Kidney epithelial cell (primary cell): ENCODE measurements at regions not wholly inside any gene's neighbourhood (a gene's known extent, or its start where the extent isn't known, plus 50 kb on each side); places are given as distances from the start of the nearest gene placed in this dataset.

Experiments
- DNase-seq: peaks from one replicate; pipeline ENCODE4 v3.0.0-alpha.2; 2010; ENCODE audit warnings: low read depth
- H3K27me3 ChIP-seq: 2 replicates; pipeline ENCODE4 v1.6.0; 2011; ENCODE audit warnings: low read length; ENCODE audit not compliant: control insufficient read depth, insufficient read depth
- H3K36me3 ChIP-seq: 2 replicates; pipeline ENCODE4 v1.5.1; 2011; ENCODE audit warnings: low read length; ENCODE audit not compliant: control insufficient read depth, insufficient read depth
- H3K4me3 ChIP-seq: 2 replicates; pipeline ENCODE4 v1.5.1; 2011; ENCODE audit warnings: low read depth, mild to moderate bottlenecking, control low read depth, low read length
- TF ChIP-seq, protein P1 (sequence below): IDR thresholded peaks from 2 replicates; pipeline ENCODE4 v1.5.1; 2011; ENCODE audit warnings: mild to moderate bottlenecking, moderate library complexity, low read length, control low read depth, inconsistent platforms; ENCODE audit not compliant: insufficient read depth, poor library complexity, severe bottlenecking

- Histone ChIP-seq H3K27me3 (no peaks in the 10 kb centered on the region), H3K4me3 (no peak overlapping the region), H3K36me3 (no peaks in the 10 kb centered on the region)
- no peak for DNase-seq
- TF ChIP-seq, protein P1, sequence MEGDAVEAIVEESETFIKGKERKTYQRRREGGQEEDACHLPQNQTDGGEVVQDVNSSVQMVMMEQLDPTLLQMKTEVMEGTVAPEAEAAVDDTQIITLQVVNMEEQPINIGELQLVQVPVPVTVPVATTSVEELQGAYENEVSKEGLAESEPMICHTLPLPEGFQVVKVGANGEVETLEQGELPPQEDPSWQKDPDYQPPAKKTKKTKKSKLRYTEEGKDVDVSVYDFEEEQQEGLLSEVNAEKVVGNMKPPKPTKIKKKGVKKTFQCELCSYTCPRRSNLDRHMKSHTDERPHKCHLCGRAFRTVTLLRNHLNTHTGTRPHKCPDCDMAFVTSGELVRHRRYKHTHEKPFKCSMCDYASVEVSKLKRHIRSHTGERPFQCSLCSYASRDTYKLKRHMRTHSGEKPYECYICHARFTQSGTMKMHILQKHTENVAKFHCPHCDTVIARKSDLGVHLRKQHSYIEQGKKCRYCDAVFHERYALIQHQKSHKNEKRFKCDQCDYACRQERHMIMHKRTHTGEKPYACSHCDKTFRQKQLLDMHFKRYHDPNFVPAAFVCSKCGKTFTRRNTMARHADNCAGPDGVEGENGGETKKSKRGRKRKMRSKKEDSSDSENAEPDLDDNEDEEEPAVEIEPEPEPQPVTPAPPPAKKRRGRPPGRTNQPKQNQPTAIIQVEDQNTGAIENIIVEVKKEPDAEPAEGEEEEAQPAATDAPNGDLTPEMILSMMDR: no peak
Observed at GRCh38 chr5:1962619-1963355, 80.1 kb upstream of the IRX4 start.

- H3K36me3 ChIP-seq: no peaks in the 10 kb centered on the region
- no peak overlapping the region for H3K4me3 ChIP-seq
- TF ChIP-seq, protein P1: no peak
- H3K27me3 ChIP-seq: no peaks in the 10 kb centered on the region
- DNase-seq: no peak
Observed at GRCh38 chr5:1961952-1962595, 79.3 kb upstream of the IRX4 start.

DNA sequence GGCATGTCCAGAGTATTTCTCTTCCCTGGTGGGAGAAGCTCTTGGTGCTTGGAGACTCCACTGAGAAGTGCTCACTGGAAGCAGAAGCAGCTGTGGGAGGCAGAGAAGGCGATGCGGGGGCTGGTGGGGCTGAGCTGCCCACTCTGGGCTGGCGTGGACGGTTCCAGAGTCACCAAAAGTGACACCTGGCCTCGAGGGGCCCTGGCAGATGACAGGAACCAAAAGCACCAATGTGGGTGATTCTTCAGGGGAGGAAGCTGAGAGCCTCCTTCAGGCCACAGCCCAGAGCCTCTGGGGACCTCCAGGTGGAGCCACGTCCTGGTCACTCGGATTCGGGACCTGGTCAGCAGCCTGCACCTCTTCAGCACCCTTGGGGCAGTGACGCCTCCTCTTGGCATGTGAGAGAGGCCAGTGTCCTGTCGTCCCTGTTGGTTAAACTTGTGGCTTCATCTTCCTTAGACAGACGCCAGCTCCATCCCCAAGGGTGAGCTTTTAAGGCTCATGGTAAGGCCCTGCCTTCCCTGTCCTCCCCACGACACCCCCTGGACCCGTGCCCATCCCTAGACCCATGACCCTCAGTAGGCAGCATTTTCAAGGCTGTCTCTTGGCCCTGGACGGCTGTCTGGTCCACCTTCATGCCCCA is 78.7 kb upstream of the IRX4 start:
- TF ChIP-seq, protein P1: no peak
- no peak for DNase-seq
- H3K36me3 ChIP-seq: no peaks in the 10 kb centered on the region

GRCh38 chr5:1960595-1961303 is 78.0 kb upstream of the IRX4 start:
- DNase-seq: no peak
- no peaks in the 10 kb centered on the region for H3K27me3 ChIP-seq
- no peaks in the 10 kb centered on the region for H3K36me3 ChIP-seq
- H3K4me3 ChIP-seq: no peak overlapping the region
- TF ChIP-seq, protein P1: no peak

More for the DNA sequence above, 78.7 kb upstream of the IRX4 start:
- Histone ChIP-seq H3K27me3 (no peaks in the 10 kb centered on the region), H3K4me3 (no peak overlapping the region)

DNA sequence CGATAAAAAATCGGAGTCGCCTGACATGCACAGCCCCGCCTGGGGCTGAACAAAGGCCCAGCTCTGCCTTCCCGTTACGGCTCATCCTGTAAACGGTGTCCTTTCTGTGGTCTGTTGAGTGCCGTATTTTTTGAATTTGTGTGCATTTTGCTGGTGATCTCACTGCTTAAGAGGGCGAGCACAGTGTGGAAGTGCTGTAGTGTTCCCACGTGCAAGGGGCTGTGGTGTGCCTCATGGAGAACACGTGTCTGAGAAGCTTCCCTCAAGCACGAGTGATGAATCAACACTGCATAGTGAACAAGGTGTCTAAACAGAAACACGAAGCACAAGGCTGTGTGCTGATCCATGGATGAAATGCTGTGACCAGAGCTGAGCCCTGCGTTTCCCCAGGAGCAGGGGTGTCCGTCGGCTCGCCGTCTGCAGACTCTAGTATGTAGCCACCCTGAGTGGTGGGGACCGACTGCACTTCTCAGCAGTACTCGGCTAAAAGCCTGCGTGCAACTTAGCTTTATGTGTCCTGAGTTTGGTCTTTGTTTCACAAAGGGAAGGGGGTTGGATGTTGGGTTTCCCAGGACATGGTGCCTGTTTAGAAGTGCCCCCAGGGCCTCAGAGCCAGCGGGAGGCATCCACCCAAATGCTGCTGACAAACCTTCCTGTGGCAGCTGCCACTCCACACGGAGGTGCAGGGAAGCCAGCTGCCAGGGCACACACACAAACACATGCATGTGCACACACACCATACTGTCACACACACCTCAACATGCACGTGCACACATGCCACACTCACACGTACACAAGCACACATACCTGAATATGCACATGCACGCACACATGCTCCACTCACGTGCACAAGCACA is 77.2 kb upstream of the IRX4 start:
- DNase-seq: no peak
- H3K27me3 ChIP-seq: no peaks in the 10 kb centered on the region
- no peak overlapping the region for H3K4me3 ChIP-seq
- TF ChIP-seq, protein P1: no peak
- no peaks in the 10 kb centered on the region for H3K36me3 ChIP-seq
